Esophagus squamous epithelium (tissue), 5 donors: ENCODE measurements at regions not wholly inside any gene's neighbourhood (a gene's known extent, or its start where the extent isn't known, plus 50 kb on each side); places are given as distances from the start of the nearest gene placed in this dataset.
"Not testable (repeated sequence)": the region's sequence is repeated elsewhere in the genome, so short reads cannot be mapped to it uniquely, and the experiment has no call there.

Source experiments
- DNase-seq: peaks from one replicate; lab custom pipeline; 2025; lab: John Stamatoyannopoulos, UW
- H3K27ac ChIP-seq, 4 donors: fragments of 200-600 bp; sonication (generic); one replicate each; pipeline ENCODE4 v1.5.1; 2016 to 2019; ENCODE audit warnings: mild to moderate bottlenecking in 1 of 4
- H3K27me3 ChIP-seq, 4 donors: fragments of 200-600 bp; sonication (generic); 1 replicate in 3 of 4; 2 replicates in 1 of 4; pipeline versions ENCODE4 v1.5.1 to v1.6.0; 2017 to 2021; ENCODE audit warnings: antibody characterized with exemption in 1 of 4
- H3K36me3 ChIP-seq, 3 donors: fragments of 200-600 bp; sonication (generic); one replicate each; pipeline ENCODE4 v1.5.1; 2016 to 2019
- H3K4me1 ChIP-seq, 3 donors: fragments of 200-600 bp; sonication (generic); one replicate each; pipeline ENCODE4 v1.5.1; 2017 to 2019
- H3K4me3 ChIP-seq, 4 donors: fragments of 200-600 bp; sonication (generic); 1 replicate in 3 of 4; 2 replicates in 1 of 4; pipeline ENCODE4 v1.5.1; 2016 to 2019; ENCODE audit warnings: mild to moderate bottlenecking in 2 of 4, moderate library complexity in 1 of 4
- H3K9me3 ChIP-seq, 3 donors: fragments of 200-600 bp; sonication (generic); one replicate each; pipeline ENCODE4 v1.5.1; 2016 to 2019
- POLR2A ChIP-seq, 4 donors: fragments of 450-650 bp; IDR thresholded peaks; one replicate each; pipeline ENCODE4 v1.6.1; 2017; ENCODE audit warnings: antibody characterized with exemption in 4 of 4, mild to moderate bottlenecking in 4 of 4, moderate library complexity in 3 of 4
- WGBS, 2 donors: methylation state at CpG; one replicate each; pipeline ENCODE4 v1.1.5; 2018; 5-methylcytosine and 5-hydroxymethylcytosine counted together
- intact Hi-C: fragments of 100-400 bp; cut with DNase I; formaldehyde crosslinking; loops from one replicate; pipeline ENCODE4 v1.15.0; 2022
- TF ChIP-seq, protein P1 (sequence below), 6 experiments: fragments of 450-650 bp in 4 of 6; fragments of 200-600 bp in 2 of 6; sonication (generic) in 2 of 6; IDR thresholded peaks; one replicate each; pipeline ENCODE4 v1.5.1; 2016 to 2019; ENCODE audit warnings: antibody characterized with exemption in 6 of 6, mild to moderate bottlenecking in 4 of 6, moderate library complexity in 4 of 6
- donor health status: DM: yes; HTN: yes; CAD: no.

DNA sequence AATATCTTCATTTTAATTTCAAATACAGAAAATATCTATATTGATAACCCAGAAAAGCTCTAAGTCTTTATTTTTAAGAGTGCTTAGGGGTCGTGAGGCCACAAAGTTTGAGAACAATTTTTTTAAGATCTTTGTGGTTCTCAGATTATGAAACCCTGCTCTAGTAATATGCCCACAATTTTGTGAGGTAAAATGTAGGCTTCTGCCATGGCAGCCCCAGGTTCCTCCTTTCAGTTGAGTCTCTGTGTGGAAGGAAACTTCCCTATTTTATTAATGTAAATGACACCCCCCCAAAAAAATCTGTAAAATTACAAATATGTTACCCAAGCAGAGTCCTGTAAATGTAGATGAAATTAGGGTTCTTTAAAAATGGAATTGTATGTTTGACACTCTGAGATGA, 600.5 kb downstream of the SATB2 start:
- 40% methylated on average over 1 of the region's 1 CpG for WGBS, 2 donors
- Histone ChIP-seq H3K27ac (no peak overlapping the region), H3K4me1 (no peaks in the 10 kb centered on the region), H3K4me3 (no peak overlapping the region), H3K36me3 (no peaks in the 10 kb centered on the region), H3K27me3 (no peaks in the 10 kb centered on the region), H3K9me3 (peaks cover 0 to 12% (median 8%) of the 10 kb centered on the region in 3 donors)
- TF ChIP-seq, protein P1, sequence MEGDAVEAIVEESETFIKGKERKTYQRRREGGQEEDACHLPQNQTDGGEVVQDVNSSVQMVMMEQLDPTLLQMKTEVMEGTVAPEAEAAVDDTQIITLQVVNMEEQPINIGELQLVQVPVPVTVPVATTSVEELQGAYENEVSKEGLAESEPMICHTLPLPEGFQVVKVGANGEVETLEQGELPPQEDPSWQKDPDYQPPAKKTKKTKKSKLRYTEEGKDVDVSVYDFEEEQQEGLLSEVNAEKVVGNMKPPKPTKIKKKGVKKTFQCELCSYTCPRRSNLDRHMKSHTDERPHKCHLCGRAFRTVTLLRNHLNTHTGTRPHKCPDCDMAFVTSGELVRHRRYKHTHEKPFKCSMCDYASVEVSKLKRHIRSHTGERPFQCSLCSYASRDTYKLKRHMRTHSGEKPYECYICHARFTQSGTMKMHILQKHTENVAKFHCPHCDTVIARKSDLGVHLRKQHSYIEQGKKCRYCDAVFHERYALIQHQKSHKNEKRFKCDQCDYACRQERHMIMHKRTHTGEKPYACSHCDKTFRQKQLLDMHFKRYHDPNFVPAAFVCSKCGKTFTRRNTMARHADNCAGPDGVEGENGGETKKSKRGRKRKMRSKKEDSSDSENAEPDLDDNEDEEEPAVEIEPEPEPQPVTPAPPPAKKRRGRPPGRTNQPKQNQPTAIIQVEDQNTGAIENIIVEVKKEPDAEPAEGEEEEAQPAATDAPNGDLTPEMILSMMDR (IDR thresholded peaks at IDR 0.05): no peak
- no peak for TF ChIP-seq POLR2A (IDR thresholded peaks at IDR 0.05)
- intact Hi-C loops: no loop called here
- DNase-seq: no peak

GRCh38 chr2:198855746-198856145, 602.0 kb downstream of the SATB2 start:
- H3K27me3 ChIP-seq, H3K36me3 ChIP-seq, H3K4me1 ChIP-seq, DNase-seq, H3K4me3 ChIP-seq, intact Hi-C loops, H3K27ac ChIP-seq: not testable (repeated sequence)
- peaks cover 0 to 12% (median 8%) of the 10 kb centered on the region in 3 donors for H3K9me3 ChIP-seq
- 86% methylated on average over 6 of the region's 6 CpGs for WGBS, 2 donors

DNA sequence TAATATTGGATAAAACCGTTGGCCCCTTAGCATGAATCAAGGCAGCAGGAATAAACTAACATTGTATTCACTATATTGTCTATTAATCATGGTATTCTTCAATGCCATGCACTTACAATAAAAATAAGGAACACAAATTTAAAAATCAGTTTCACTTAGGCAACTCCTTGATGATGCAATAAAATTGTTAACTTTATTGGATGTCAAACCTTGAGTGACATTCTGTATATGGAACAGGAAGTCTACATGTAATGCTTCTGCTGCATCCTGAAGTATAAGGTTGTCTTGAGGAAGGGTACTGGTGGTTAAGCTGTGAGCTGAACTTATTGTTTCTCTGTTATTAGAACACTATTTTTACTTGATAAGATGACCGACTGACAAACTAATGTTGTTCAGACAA, 605.5 kb downstream of the SATB2 start:
- Histone ChIP-seq H3K27me3 (no peaks in the 10 kb centered on the region), H3K4me3 (no peak overlapping the region), H3K4me1 (no peaks in the 10 kb centered on the region), H3K27ac (no peak overlapping the region), H3K9me3 (peaks cover 0 to under 1% (median 0%) of the 10 kb centered on the region in 3 donors), H3K36me3 (no peaks in the 10 kb centered on the region)
- 67 to 70% methylated on average over 2 of the region's 2 CpGs for WGBS, 2 donors
- TF ChIP-seq, protein P1 (IDR thresholded peaks at IDR 0.05): no peak
- no peak for TF ChIP-seq POLR2A (IDR thresholded peaks at IDR 0.05)
- intact Hi-C loops: no loop called here
- no peak for DNase-seq

DNA sequence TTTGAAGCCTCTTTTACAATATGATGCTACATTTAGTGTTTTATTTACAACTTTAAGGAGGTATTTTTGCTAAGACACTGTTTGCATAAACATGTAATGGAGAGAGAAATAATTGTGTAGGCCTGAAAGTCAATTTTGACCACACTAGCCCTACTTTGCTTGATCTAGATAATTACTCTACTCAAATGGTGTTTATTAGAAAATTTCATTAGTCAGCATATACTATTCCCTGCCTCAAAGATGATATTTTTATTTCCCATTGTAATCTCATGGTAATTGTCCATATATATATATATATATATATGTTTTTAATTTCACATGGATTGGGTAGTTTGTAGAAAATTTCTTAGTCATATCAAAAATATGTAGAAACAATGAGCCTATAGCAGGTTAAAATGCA, 632.2 kb downstream of the SATB2 start:
- Histone ChIP-seq H3K9me3 (no peaks in the 10 kb centered on the region), H3K27ac (no peak overlapping the region), H3K4me3 (no peak overlapping the region), H3K36me3 (no peaks in the 10 kb centered on the region), H3K4me1 (no peaks in the 10 kb centered on the region), H3K27me3 (no peaks in the 10 kb centered on the region)
- DNase-seq: no peak
- TF ChIP-seq POLR2A (IDR thresholded peaks at IDR 0.05): no peak
- TF ChIP-seq, protein P1 (IDR thresholded peaks at IDR 0.05): no peak
- intact Hi-C loops: no loop called here

DNA sequence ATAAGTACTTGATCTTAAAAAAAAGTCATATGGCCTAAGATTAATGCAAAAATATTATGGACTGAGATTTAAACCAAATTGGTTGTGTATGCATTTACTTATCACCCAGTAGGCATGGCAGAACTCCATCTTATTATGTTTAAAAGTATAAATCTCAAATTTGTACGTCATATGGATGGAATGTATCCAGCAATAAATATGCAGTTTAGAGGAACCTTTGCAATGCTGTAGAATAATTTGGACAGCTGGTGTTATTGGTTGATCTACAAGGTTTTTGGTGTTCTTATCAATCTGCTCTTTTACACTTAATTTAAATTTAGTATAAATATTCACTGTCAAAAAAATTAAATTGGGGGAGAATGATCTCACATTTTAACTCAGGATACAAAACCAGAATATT, 640.2 kb downstream of the SATB2 start:
- Histone ChIP-seq H3K4me3 (no peak overlapping the region), H3K27me3 (no peaks in the 10 kb centered on the region), H3K36me3 (no peaks in the 10 kb centered on the region), H3K4me1 (no peaks in the 10 kb centered on the region), H3K27ac (no peak overlapping the region), H3K9me3 (no peaks in the 10 kb centered on the region)
- no peak for TF ChIP-seq POLR2A (IDR thresholded peaks at IDR 0.05)
- TF ChIP-seq, protein P1 (IDR thresholded peaks at IDR 0.05): no peak
- intact Hi-C loops: no loop called here
- DNase-seq: no peak
- WGBS, 2 donors: 37 to 52% methylated on average over 1 of the region's 1 CpG

- Histone ChIP-seq H3K4me3 (no peak overlapping the region), H3K4me1 (no peaks in the 10 kb centered on the region), H3K9me3 (no peaks in the 10 kb centered on the region), H3K27me3 (no peaks in the 10 kb centered on the region), H3K36me3 (no peaks in the 10 kb centered on the region), H3K27ac (no peak overlapping the region)
- 71 to 85% methylated on average over 4 of the region's 4 CpGs for WGBS, 2 donors
- TF ChIP-seq, protein P1 (IDR thresholded peaks at IDR 0.05): no peak
- no peak for TF ChIP-seq POLR2A (IDR thresholded peaks at IDR 0.05)
- intact Hi-C loops: no loop called here
- no peak for DNase-seq
Measured at GRCh38 chr2:198815626-198816025, 642.1 kb downstream of the SATB2 start.
